Fibroblast of lung (primary cell): ENCODE measurements at regions not wholly inside any gene's neighbourhood (a gene's known extent, or its start where the extent isn't known, plus 50 kb on each side); places are given as distances from the start of the nearest gene placed in this dataset.

ENCODE experiments used
- EZH2 ChIP-seq: IDR thresholded peaks from 2 replicates; pipeline ENCODE4 v1.5.1; 2012; ENCODE audit warnings: low read length, control low read depth, mild to moderate bottlenecking; ENCODE audit errors: missing control alignments
- TF ChIP-seq, protein P1 (sequence below), 2 donors: IDR thresholded peaks in 1 of 2; conservative IDR thresholded peaks in 1 of 2; 1 replicate in 1 of 2; 2 replicates in 1 of 2; pipeline ENCODE4 v1.5.1; 2011 to 2012; ENCODE audit warnings: low read length in 2 of 2, control low read depth in 1 of 2, inconsistent platforms in 1 of 2, low read depth in 1 of 2, mild to moderate bottlenecking in 1 of 2

DNA sequence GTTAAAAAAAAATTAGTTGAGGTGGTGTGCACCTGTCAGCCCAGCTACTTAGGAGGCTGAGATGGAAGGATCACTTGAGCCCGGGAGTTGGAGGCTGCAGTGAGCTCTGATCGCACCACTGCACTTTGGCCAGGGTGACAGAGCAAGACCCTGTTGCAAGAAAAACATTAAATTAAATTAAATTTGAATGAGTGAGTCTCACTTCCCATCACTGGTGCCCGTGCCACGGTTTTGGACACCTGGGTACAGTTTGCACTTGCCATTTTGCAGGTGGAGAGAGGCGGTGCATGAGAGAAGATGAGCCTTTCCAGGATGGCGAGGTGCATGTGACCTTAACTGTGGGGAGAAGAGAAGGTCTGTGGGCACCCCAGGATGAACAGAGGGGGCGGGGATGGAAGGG, 60.3 kb upstream of the ZNF536 start:
- TF ChIP-seq, protein P1, sequence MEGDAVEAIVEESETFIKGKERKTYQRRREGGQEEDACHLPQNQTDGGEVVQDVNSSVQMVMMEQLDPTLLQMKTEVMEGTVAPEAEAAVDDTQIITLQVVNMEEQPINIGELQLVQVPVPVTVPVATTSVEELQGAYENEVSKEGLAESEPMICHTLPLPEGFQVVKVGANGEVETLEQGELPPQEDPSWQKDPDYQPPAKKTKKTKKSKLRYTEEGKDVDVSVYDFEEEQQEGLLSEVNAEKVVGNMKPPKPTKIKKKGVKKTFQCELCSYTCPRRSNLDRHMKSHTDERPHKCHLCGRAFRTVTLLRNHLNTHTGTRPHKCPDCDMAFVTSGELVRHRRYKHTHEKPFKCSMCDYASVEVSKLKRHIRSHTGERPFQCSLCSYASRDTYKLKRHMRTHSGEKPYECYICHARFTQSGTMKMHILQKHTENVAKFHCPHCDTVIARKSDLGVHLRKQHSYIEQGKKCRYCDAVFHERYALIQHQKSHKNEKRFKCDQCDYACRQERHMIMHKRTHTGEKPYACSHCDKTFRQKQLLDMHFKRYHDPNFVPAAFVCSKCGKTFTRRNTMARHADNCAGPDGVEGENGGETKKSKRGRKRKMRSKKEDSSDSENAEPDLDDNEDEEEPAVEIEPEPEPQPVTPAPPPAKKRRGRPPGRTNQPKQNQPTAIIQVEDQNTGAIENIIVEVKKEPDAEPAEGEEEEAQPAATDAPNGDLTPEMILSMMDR (conservative IDR thresholded peaks at IDR 0.05 in 1 of 2, IDR thresholded peaks at IDR 0.05 in 1 of 2; ENCODE audit: low read depth in 1 of 2, low read length in 2 of 2), result no peak
- no peak for TF ChIP-seq EZH2
